ENCODE measurements at regions not wholly inside any gene's neighbourhood (a gene's known extent, or its start where the extent isn't known, plus 50 kb on each side); places are given as distances from the start of the nearest gene placed in this dataset.

GRCh38 chr7:145817687-145818086 lies 298.9 kb upstream of the CNTNAP2 start:
- ATAC-seq (ENCODE audit: low read depth) (no peak), DNase-seq (no peak)
- Histone ChIP-seq H3K36me3 (ENCODE audit: control insufficient read depth, insufficient read depth, low read length) (no peaks in the 10 kb centered on the region), H4K91ac (ENCODE audit: insufficient read depth, low read depth, low read length) (no peak overlapping the region), H4K8ac (ENCODE audit: low read depth in 2 of 2, low read length in 2 of 2) (no peak overlapping the region), H3K56ac (ENCODE audit: extremely low read depth, insufficient read depth, low read length) (no peak overlapping the region), H4K5ac (ENCODE audit: low read depth, low read length) (no peak overlapping the region), H3K4me1 (ENCODE audit: control insufficient read depth, insufficient read depth, low read length) (no peaks in the 10 kb centered on the region), H3K79me1 (ENCODE audit: low read depth in 1 of 2, low read length in 2 of 2) (no peaks in the 10 kb centered on the region), H2BK120ac (ENCODE audit: low read depth, low read length) (no peak overlapping the region), H2BK20ac (ENCODE audit: low read depth, low read length) (no peak overlapping the region), H3K9me1 (ENCODE audit: insufficient read depth, low read length) (no peaks in the 10 kb centered on the region), H3K4me2 (ENCODE audit: low read depth, low read length) (no peak overlapping the region), H3K14ac (replicated peaks; ENCODE audit: low read depth, low read length) (no peak overlapping the region), H2AFZ (replicated peaks; ENCODE audit: low read length, poor library complexity) (no peak overlapping the region), H2AK5ac (ENCODE audit: low read depth, low read length) (no peak overlapping the region), H3K4me3 (ENCODE audit: insufficient read depth, low read depth, low read length) (no peak overlapping the region), H2BK5ac (ENCODE audit: low read depth, low read length, poor library complexity, severe bottlenecking) (no peak overlapping the region), H3K9me3 (ENCODE audit: control insufficient read depth, insufficient read depth, low read length) (peaks cover 15% of the 10 kb centered on the region), H3K9ac (ENCODE audit: low read depth, low read length) (no peak overlapping the region), H3K4ac (ENCODE audit: low read depth, low read length) (no peak overlapping the region), H2AK9ac (replicated peaks; ENCODE audit: low read depth, low read length, poor library complexity) (no peak overlapping the region), H3K27ac (ENCODE audit: insufficient read depth, low read length) (no peak overlapping the region), H3K18ac (ENCODE audit: low read depth, low read length) (no peak overlapping the region), H3K23ac (ENCODE audit: low read depth, low read length) (no peak overlapping the region), H3K27me3 (ENCODE audit: control insufficient read depth, insufficient read depth, low read length) (no peaks in the 10 kb centered on the region), H4K20me1 (ENCODE audit: insufficient read depth, low read length) (no peaks in the 10 kb centered on the region), H2BK15ac (ENCODE audit: low read depth, low read length) (no peak overlapping the region)
- no TSS peak for BruUV-seq (replicated peaks)
- in situ Hi-C loops (cut with MboI; ENCODE audit: low sequenced_read_pairs) = no loop called here
- ChIA-PET CTCF (no interaction called here), POLR2A (ENCODE audit: unreplicated experiment) (no interaction called here)
- dilution Hi-C loops (cut with HindIII; ENCODE audit: low sequenced_read_pairs, unreplicated experiment) = no loop called here
- TF ChIP-seq FOS (IDR thresholded peaks at IDR 0.05; ENCODE audit: low read depth, low read length) (no peak), POLR2A (IDR thresholded peaks at IDR 0.05; ENCODE audit: low read depth, low read length) (no peak), CHD1 (IDR thresholded peaks at IDR 0.05; ENCODE audit: low read depth, low read length) (no peak), CTCF (conservative IDR thresholded peaks at IDR 0.05; ENCODE audit: low read depth, low read length) (no peak), RCOR1 (IDR thresholded peaks at IDR 0.05; ENCODE audit: insufficient replicate concordance, low read length) (no peak), CEBPB (IDR thresholded peaks at IDR 0.05; ENCODE audit: low read depth, low read length) (no peak), RAD21 (IDR thresholded peaks at IDR 0.05; ENCODE audit: low read length) (no peak)
- WGBS, 2 experiments (ENCODE audit: extremely low coverage in 2 of 2, insufficient read length in 1 of 2) = 72% methylated on average over 3 of the region's 8 CpGs; no CpG with 5 or more reads in 1 of the 2 experiments
- intact Hi-C loops (cut with micrococcal nuclease) = no loop called here

All from IMR-90 (cell line).